GM12878 (cell line): ENCODE measurements at regions not wholly inside any gene's neighbourhood (a gene's known extent, or its start where the extent isn't known, plus 50 kb on each side); places are given as distances from the start of the nearest gene placed in this dataset.

Experiments used
- ATAC-seq: fragments of 200-7000 bp; cut with Tn5 transposase; 3 replicates; pipeline ENCODE4 v1.9.1; 2020; ENCODE audit warnings: mild to moderate bottlenecking, moderate library complexity
- BruUV-seq: library from RNA; stranded (reverse); fragments of 400-500 nt; replicated peaks from 2 replicates; lab custom pipeline; 2021; lab: Mats Ljungman, UMichigan
- CTCF ChIA-PET: fragments of 300-600 bp; sonication (Branson Sonifier 250); formaldehyde crosslinking; extraction: SDS; loops from one replicate; lab custom pipeline; 2021; ENCODE audit warnings: inconsistent platforms; lab: Yijun Ruan, JAX
- POLR2A ChIA-PET: fragments of 350-600 bp; formaldehyde crosslinking; extraction: SDS; loops from one replicate; lab custom pipeline; 2021; ENCODE audit warnings: inconsistent platforms; lab: Charles Lee
- RAD21 ChIA-PET: fragments of 300-600 bp; sonication (Branson Sonifier 250); formaldehyde crosslinking; loops from one replicate; lab custom pipeline; 2023; ENCODE audit warnings: antibody characterized with exemption; ENCODE audit not compliant: unreplicated experiment; lab: Charles Lee
- SMC1A ChIA-PET: fragments of 300-600 bp; sonication (Branson Sonifier 250); formaldehyde crosslinking; loops from one replicate; lab custom pipeline; 2023; ENCODE audit not compliant: unreplicated experiment, uncharacterized antibody; lab: Charles Lee
- DNase-seq: peaks from one replicate; pipeline ENCODE4 v3.0.0-alpha.2; 2011; ENCODE audit warnings: low read depth, low spot score
- FAIRE-seq: peaks from 3 replicates; lab custom pipeline; 2011; peaks lifted over from hg19 to GRCh38; lab: Jason Lieb, UNC
- H2AFZ ChIP-seq: 2 replicates; pipeline ENCODE4 v1.6.0; 2011; ENCODE audit warnings: low read depth, low read length, control low read depth; ENCODE audit not compliant: control insufficient read depth
- H3K27ac ChIP-seq: 2 replicates; pipeline ENCODE4 v1.5.1; 2011; ENCODE audit warnings: control low read depth; ENCODE audit not compliant: control insufficient read depth, insufficient read depth
- H3K27me3 ChIP-seq, 2 experiments: replicated peaks in 1 of 2; 2 replicates each; pipeline versions ENCODE4 v1.6.0 to v1.6.1; 2011; ENCODE audit warnings: low read length in 1 of 2; ENCODE audit not compliant: control insufficient read depth in 2 of 2, insufficient read depth in 2 of 2
- H3K36me3 ChIP-seq, 2 experiments: 2 replicates each; pipeline ENCODE4 v1.5.1; 2011; ENCODE audit warnings: low read length in 1 of 2; ENCODE audit not compliant: control insufficient read depth in 2 of 2, insufficient read depth in 2 of 2
- H3K4me1 ChIP-seq: 2 replicates; pipeline ENCODE4 v1.6.1; 2011; ENCODE audit warnings: mild to moderate bottlenecking, low read length, moderate library complexity, mixed read lengths; ENCODE audit not compliant: control insufficient read depth, insufficient read depth
- H3K4me2 ChIP-seq: 2 replicates; pipeline ENCODE4 v1.6.0; 2011; ENCODE audit warnings: control low read depth; ENCODE audit not compliant: control insufficient read depth, insufficient read depth
- H3K4me3 ChIP-seq: fragments of 200-600 bp; sonication (generic); 2 replicates; pipeline ENCODE4 v1.5.1; 2016
- H3K79me2 ChIP-seq: 2 replicates; pipeline ENCODE4 v1.6.0; 2011; ENCODE audit warnings: low read length; ENCODE audit not compliant: control insufficient read depth, insufficient read depth
- H3K9ac ChIP-seq: 2 replicates; pipeline ENCODE4 v1.8.0; 2011; ENCODE audit warnings: low read length, control low read depth, mixed read lengths; ENCODE audit not compliant: control insufficient read depth, insufficient read depth
- H3K9me3 ChIP-seq: replicated peaks from 3 replicates; pipeline ENCODE4 v1.5.1; 2011; ENCODE audit warnings: mild to moderate bottlenecking, low read length; ENCODE audit not compliant: control insufficient read depth, insufficient read depth
- H4K20me1 ChIP-seq: 2 replicates; pipeline ENCODE4 v1.6.0; 2011; ENCODE audit not compliant: control insufficient read depth, insufficient read depth
- ATF7 ChIP-seq: fragments of 450-650 bp; IDR thresholded peaks from 2 replicates; pipeline ENCODE4 v1.6.1; 2016; ENCODE audit warnings: low read depth, mild to moderate bottlenecking
- CBFB ChIP-seq: IDR thresholded peaks from 2 replicates; pipeline ENCODE4 v1.6.1; 2016; ENCODE audit warnings: antibody characterized with exemption, low read depth
- CHD2 ChIP-seq: IDR thresholded peaks from 2 replicates; pipeline ENCODE4 v1.6.1; 2011; ENCODE audit warnings: low read depth, low read length, improper control_type of control experiment, borderline replicate concordance
- MTA2 ChIP-seq: fragments of 450-650 bp; IDR thresholded peaks from 2 replicates; pipeline ENCODE4 v1.6.1; 2016; ENCODE audit warnings: low read depth, mild to moderate bottlenecking, moderate library complexity
- RB1 ChIP-seq: fragments of 450-650 bp; formaldehyde crosslinking; IDR thresholded peaks from 2 replicates; pipeline ENCODE4 v1.6.1; 2017; ENCODE audit warnings: mild to moderate bottlenecking, borderline replicate concordance
- SUPT20H ChIP-seq: IDR thresholded peaks from 2 replicates; pipeline ENCODE4 v1.6.1; 2011; ENCODE audit warnings: low read depth, mild to moderate bottlenecking, low read length, moderate library complexity, borderline replicate concordance; ENCODE audit not compliant: control insufficient read depth
- in situ Hi-C: fragments of 300-500 bp; cut with MboI; formaldehyde crosslinking; loops from 9 replicates; pipeline ENCODE4 v1.14.3; 2018; ENCODE audit warnings: mixed read lengths
- intact Hi-C: fragments of 100-400 bp; cut with micrococcal nuclease; formaldehyde crosslinking; loops from one replicate; pipeline ENCODE4 v1.14.2; 2022; ENCODE audit not compliant: unreplicated experiment
- TF ChIP-seq, protein P1 (sequence below): fragments of 450-650 bp; formaldehyde crosslinking; IDR thresholded peaks from 2 replicates; pipeline ENCODE4 v1.5.0; 2022; ENCODE audit warnings: mild to moderate bottlenecking, missing genetic modification characterization
- TF ChIP-seq, protein P2 (sequence below): fragments of 450-650 bp; IDR thresholded peaks from 2 replicates; pipeline ENCODE4 v1.6.1; 2017; ENCODE audit warnings: mild to moderate bottlenecking, moderate library complexity

GRCh38 chr12:82130762-82131161, 227.4 kb downstream of the CCDC59 start:
- Histone ChIP-seq H3K9ac (no peak overlapping the region), H3K4me3 (no peak overlapping the region), H3K79me2 (no peaks in the 10 kb centered on the region), H2AFZ (no peak overlapping the region), H3K9me3 (no peaks in the 10 kb centered on the region), H3K36me3 (no peaks in the 10 kb centered on the region), H3K4me2 (no peak overlapping the region), H3K27ac (no peak overlapping the region), H3K27me3 (no peaks in the 10 kb centered on the region), H4K20me1 (no peaks in the 10 kb centered on the region), H3K4me1 (no peaks in the 10 kb centered on the region)
- DNase-seq (no peak), FAIRE-seq (no peak), ATAC-seq (no peak)
- ChIA-PET SMC1A (interaction anchor here (1.0 kb wide), 1 partner anchor 17 kb away, joined by 3 read pairs; no protein-coding TSS in a partner anchor), RAD21 (no interaction called here), CTCF (interaction anchor here (1.2 kb wide), 1 partner anchor 9 kb away, joined by 3 read pairs; no protein-coding TSS in a partner anchor), POLR2A (no interaction called here)
- intact Hi-C loops, result no loop called here
- TF ChIP-seq SUPT20H, result no peak
- TF ChIP-seq RB1, result no peak
- no peak for TF ChIP-seq MTA2
- TF ChIP-seq ATF7, result no peak
- TF ChIP-seq, protein P1, sequence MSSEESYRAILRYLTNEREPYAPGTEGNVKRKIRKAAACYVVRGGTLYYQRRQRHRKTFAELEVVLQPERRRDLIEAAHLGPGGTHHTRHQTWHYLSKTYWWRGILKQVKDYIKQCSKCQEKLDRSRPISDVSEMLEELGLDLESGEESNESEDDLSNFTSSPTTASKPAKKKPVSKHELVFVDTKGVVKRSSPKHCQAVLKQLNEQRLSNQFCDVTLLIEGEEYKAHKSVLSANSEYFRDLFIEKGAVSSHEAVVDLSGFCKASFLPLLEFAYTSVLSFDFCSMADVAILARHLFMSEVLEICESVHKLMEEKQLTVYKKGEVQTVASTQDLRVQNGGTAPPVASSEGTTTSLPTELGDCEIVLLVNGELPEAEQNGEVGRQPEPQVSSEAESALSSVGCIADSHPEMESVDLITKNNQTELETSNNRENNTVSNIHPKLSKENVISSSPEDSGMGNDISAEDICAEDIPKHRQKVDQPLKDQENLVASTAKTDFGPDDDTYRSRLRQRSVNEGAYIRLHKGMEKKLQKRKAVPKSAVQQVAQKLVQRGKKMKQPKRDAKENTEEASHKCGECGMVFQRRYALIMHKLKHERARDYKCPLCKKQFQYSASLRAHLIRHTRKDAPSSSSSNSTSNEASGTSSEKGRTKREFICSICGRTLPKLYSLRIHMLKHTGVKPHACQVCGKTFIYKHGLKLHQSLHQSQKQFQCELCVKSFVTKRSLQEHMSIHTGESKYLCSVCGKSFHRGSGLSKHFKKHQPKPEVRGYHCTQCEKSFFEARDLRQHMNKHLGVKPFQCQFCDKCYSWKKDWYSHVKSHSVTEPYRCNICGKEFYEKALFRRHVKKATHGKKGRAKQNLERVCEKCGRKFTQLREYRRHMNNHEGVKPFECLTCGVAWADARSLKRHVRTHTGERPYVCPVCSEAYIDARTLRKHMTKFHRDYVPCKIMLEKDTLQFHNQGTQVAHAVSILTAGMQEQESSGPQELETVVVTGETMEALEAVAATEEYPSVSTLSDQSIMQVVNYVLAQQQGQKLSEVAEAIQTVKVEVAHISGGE (CRISPR knock-in tag), result no peak
- TF ChIP-seq CBFB, result no peak
- TF ChIP-seq CHD2, result no peak
- TF ChIP-seq, protein P2, sequence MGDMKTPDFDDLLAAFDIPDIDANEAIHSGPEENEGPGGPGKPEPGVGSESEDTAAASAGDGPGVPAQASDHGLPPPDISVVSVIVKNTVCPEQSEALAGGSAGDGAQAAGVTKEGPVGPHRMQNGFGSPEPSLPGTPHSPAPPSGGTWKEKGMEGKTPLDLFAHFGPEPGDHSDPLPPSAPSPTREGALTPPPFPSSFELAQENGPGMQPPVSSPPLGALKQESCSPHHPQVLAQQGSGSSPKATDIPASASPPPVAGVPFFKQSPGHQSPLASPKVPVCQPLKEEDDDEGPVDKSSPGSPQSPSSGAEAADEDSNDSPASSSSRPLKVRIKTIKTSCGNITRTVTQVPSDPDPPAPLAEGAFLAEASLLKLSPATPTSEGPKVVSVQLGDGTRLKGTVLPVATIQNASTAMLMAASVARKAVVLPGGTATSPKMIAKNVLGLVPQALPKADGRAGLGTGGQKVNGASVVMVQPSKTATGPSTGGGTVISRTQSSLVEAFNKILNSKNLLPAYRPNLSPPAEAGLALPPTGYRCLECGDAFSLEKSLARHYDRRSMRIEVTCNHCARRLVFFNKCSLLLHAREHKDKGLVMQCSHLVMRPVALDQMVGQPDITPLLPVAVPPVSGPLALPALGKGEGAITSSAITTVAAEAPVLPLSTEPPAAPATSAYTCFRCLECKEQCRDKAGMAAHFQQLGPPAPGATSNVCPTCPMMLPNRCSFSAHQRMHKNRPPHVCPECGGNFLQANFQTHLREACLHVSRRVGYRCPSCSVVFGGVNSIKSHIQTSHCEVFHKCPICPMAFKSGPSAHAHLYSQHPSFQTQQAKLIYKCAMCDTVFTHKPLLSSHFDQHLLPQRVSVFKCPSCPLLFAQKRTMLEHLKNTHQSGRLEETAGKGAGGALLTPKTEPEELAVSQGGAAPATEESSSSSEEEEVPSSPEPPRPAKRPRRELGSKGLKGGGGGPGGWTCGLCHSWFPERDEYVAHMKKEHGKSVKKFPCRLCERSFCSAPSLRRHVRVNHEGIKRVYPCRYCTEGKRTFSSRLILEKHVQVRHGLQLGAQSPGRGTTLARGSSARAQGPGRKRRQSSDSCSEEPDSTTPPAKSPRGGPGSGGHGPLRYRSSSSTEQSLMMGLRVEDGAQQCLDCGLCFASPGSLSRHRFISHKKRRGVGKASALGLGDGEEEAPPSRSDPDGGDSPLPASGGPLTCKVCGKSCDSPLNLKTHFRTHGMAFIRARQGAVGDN, result no peak
- in situ Hi-C loops, result no loop called here
- no TSS peak for BruUV-seq
